OCI-LY7 (cell line): ENCODE measurements at regions not wholly inside any gene's neighbourhood (a gene's known extent, or its start where the extent isn't known, plus 50 kb on each side); places are given as distances from the start of the nearest gene placed in this dataset.

Experiments
- BruUV-seq: library from RNA; stranded (reverse); fragments of 400-500 nt; replicated peaks from 2 replicates; lab custom pipeline; 2021; lab: Mats Ljungman, UMichigan
- CTCF ChIA-PET: fragments of 300-600 bp; sonication (Branson Sonifier 250); formaldehyde crosslinking; loops from one replicate; lab custom pipeline; 2022; ENCODE audit warnings: antibody characterized with exemption; ENCODE audit not compliant: unreplicated experiment; lab: Charles Lee
- POLR2A ChIA-PET: fragments of 300-600 bp; sonication (Branson Sonifier 250); formaldehyde crosslinking; loops from one replicate; lab custom pipeline; 2022; ENCODE audit warnings: antibody characterized with exemption; lab: Charles Lee
- DNase-seq: peaks from one replicate; pipeline ENCODE4 v3.0.0-alpha.2; 2015; ENCODE audit warnings: low spot score
- H2AFZ ChIP-seq: fragments of 200-600 bp; sonication (generic), shearing (Covaris generic); 2 replicates; pipeline ENCODE4 v1.6.1; 2014; ENCODE audit warnings: mild to moderate bottlenecking, antibody characterized with exemption, low read length, moderate library complexity
- H3K27ac ChIP-seq: fragments of 200-600 bp; sonication (generic); 2 replicates; pipeline ENCODE4 v1.5.1; 2014; ENCODE audit warnings: mixed run types, low read depth, mild to moderate bottlenecking, moderate library complexity, low read length, inconsistent platforms; ENCODE audit not compliant: poor library complexity, severe bottlenecking
- H3K36me3 ChIP-seq: fragments of 200-600 bp; sonication (generic); 2 replicates; pipeline ENCODE4 v1.6.1; 2014; ENCODE audit warnings: mild to moderate bottlenecking, antibody characterized with exemption, low read length, moderate library complexity, mixed read lengths; ENCODE audit not compliant: insufficient read depth
- H3K4me1 ChIP-seq: fragments of 200-600 bp; sonication (generic); 2 replicates; pipeline ENCODE4 v1.5.1; 2014; ENCODE audit warnings: mild to moderate bottlenecking, low read length; ENCODE audit not compliant: insufficient read depth, poor library complexity, severe bottlenecking
- H3K4me2 ChIP-seq: fragments of 200-600 bp; sonication (generic); 2 replicates; pipeline ENCODE4 v1.6.1; 2014; ENCODE audit warnings: mild to moderate bottlenecking, low read length
- H3K4me3 ChIP-seq: fragments of 200-600 bp; sonication (generic); 2 replicates; pipeline ENCODE4 v1.5.1; 2014; ENCODE audit warnings: mild to moderate bottlenecking, low read depth, low read length; ENCODE audit not compliant: poor library complexity, severe bottlenecking
- H3K79me2 ChIP-seq: fragments of 200-600 bp; sonication (generic); 2 replicates; pipeline ENCODE4 v1.6.1; 2016; ENCODE audit warnings: low read depth, mild to moderate bottlenecking, low read length, moderate library complexity, mixed read lengths; ENCODE audit not compliant: insufficient read depth
- H3K9me2 ChIP-seq: fragments of 200-600 bp; sonication (generic); 2 replicates; pipeline ENCODE4 v1.6.1; 2016; ENCODE audit warnings: mild to moderate bottlenecking, low read length, mixed read lengths; ENCODE audit not compliant: insufficient read depth
- H3K9me3 ChIP-seq: fragments of 200-600 bp; sonication (generic); 2 replicates; pipeline ENCODE4 v1.6.1; 2014; ENCODE audit warnings: mild to moderate bottlenecking, mixed run types, low read length, mixed read lengths
- H4K20me1 ChIP-seq: fragments of 200-600 bp; sonication (generic); 2 replicates; pipeline ENCODE4 v1.6.1; 2014; ENCODE audit warnings: mild to moderate bottlenecking, antibody characterized with exemption, low read length, moderate library complexity, mixed read lengths; ENCODE audit not compliant: insufficient read depth
- CTCF ChIP-seq: fragments of 200-600 bp; sonication (generic); conservative IDR thresholded peaks from 2 replicates; pipeline ENCODE4 v1.5.1; 2014; ENCODE audit warnings: mild to moderate bottlenecking, antibody characterized with exemption, low read length, moderate library complexity, mixed read lengths
- EZH2phosphoT487 ChIP-seq: fragments of 200-600 bp; sonication (generic); IDR thresholded peaks from 2 replicates; pipeline ENCODE4 v1.6.1; 2018; ENCODE audit warnings: low read depth, borderline replicate concordance, mild to moderate bottlenecking, mixed run types, antibody characterized with exemption, low read length, moderate library complexity, mixed read lengths
- intact Hi-C: fragments of 100-400 bp; cut with micrococcal nuclease; formaldehyde crosslinking; loops from one replicate; pipeline ENCODE4 v1.10.0; 2022; ENCODE audit not compliant: unreplicated experiment

GRCh38 chr12:63212316-63212715, 61.3 kb upstream of the AVPR1A start:
- ChIA-PET CTCF (no interaction called here), POLR2A (no interaction called here)
- Histone ChIP-seq H3K79me2 (no peaks in the 10 kb centered on the region), H2AFZ (no peak overlapping the region), H3K4me1 (no peaks in the 10 kb centered on the region), H4K20me1 (no peaks in the 10 kb centered on the region), H3K9me2 (no peaks in the 10 kb centered on the region), H3K27ac (no peak overlapping the region), H3K4me3 (no peak overlapping the region), H3K9me3 (no peaks in the 10 kb centered on the region), H3K36me3 (no peaks in the 10 kb centered on the region), H3K4me2 (no peak overlapping the region)
- no TSS peak for BruUV-seq
- no peak for DNase-seq
- TF ChIP-seq EZH2phosphoT487 (no peak), CTCF (no peak)
- intact Hi-C loops = no loop called here

GRCh38 chr12:63208956-63209355, 58.0 kb upstream of the AVPR1A start:
- Histone ChIP-seq H3K4me3 (no peak overlapping the region), H3K9me3 (no peaks in the 10 kb centered on the region), H3K9me2 (no peaks in the 10 kb centered on the region), H3K4me1 (no peaks in the 10 kb centered on the region), H3K27ac (no peak overlapping the region), H2AFZ (no peak overlapping the region), H3K79me2 (no peaks in the 10 kb centered on the region), H4K20me1 (no peaks in the 10 kb centered on the region), H3K4me2 (no peak overlapping the region), H3K36me3 (no peaks in the 10 kb centered on the region)
- CTCF ChIA-PET = no interaction called here
- no TSS peak for BruUV-seq
- POLR2A ChIA-PET = interaction anchor here (0.6 kb wide), 1 partner anchor 160 kb away, joined by 3 read pairs; no protein-coding TSS in a partner anchor
- DNase-seq = no peak
- intact Hi-C loops = no loop called here
- TF ChIP-seq EZH2phosphoT487 = no peak
- TF ChIP-seq CTCF = no peak

GRCh38 chr12:63206909-63207308, 55.9 kb upstream of the AVPR1A start:
- Histone ChIP-seq H3K27ac (no peak overlapping the region), H3K9me2 (no peaks in the 10 kb centered on the region), H3K4me3 (no peak overlapping the region), H3K4me1 (no peaks in the 10 kb centered on the region), H3K79me2 (no peaks in the 10 kb centered on the region), H3K36me3 (no peaks in the 10 kb centered on the region), H4K20me1 (no peaks in the 10 kb centered on the region), H3K9me3 (no peaks in the 10 kb centered on the region), H2AFZ (no peak overlapping the region), H3K4me2 (no peak overlapping the region)
- TF ChIP-seq EZH2phosphoT487 (no peak), CTCF (no peak)
- CTCF ChIA-PET = no interaction called here
- POLR2A ChIA-PET = no interaction called here
- intact Hi-C loops = no loop called here
- BruUV-seq = no TSS peak
- no peak for DNase-seq
